Activated CD8-positive, alpha-beta T cell treated with anti-CD3 and anti-CD28 coated beads for 36 hours (primary cell): ENCODE measurements at regions not wholly inside any gene's neighbourhood (a gene's known extent, or its start where the extent isn't known, plus 50 kb on each side); places are given as distances from the start of the nearest gene placed in this dataset.
"Not testable (repeated sequence)": the region's sequence is repeated elsewhere in the genome, so short reads cannot be mapped to it uniquely, and the experiment has no call there.

Source experiments
- ATAC-seq: fragments of 200-7000 bp; cut with Tn5 transposase; one replicate; pipeline ENCODE4 v1.10.0; 2021; ENCODE audit warnings: mild to moderate bottlenecking, moderate library complexity
- CTCF ChIA-PET: fragments of 350-600 bp; sonication (Branson Sonifier 250); formaldehyde crosslinking; loops from one replicate; lab custom pipeline; 2021; ENCODE audit warnings: antibody characterized with exemption; lab: Charles Lee
- POLR2A ChIA-PET: fragments of 350-600 bp; sonication (Branson Sonifier 250); formaldehyde crosslinking; loops from one replicate; lab custom pipeline; 2021; ENCODE audit warnings: antibody characterized with exemption; lab: Charles Lee
- DNase-seq: peaks from one replicate; pipeline ENCODE4 v3.0.0-alpha.2; 2020
- H3K27ac Mint-ChIP-seq: one replicate; pipeline ENCODE4 v1.8.0; 2021; ENCODE audit warnings: mild to moderate bottlenecking, mixed read lengths
- H3K27me3 Mint-ChIP-seq: one replicate; pipeline ENCODE4 v1.8.0; 2021; ENCODE audit warnings: mixed read lengths
- H3K36me3 Mint-ChIP-seq: one replicate; pipeline ENCODE4 v1.8.0; 2021; ENCODE audit warnings: low read depth, mixed read lengths
- H3K4me1 Mint-ChIP-seq: one replicate; pipeline ENCODE4 v1.8.0; 2021; ENCODE audit warnings: low read depth, mixed read lengths
- H3K4me3 Mint-ChIP-seq: one replicate; pipeline ENCODE4 v1.8.0; 2021; ENCODE audit warnings: mild to moderate bottlenecking, moderate library complexity, mixed read lengths
- H3K9me3 Mint-ChIP-seq: one replicate; pipeline ENCODE4 v1.8.0; 2021; ENCODE audit warnings: mixed read lengths
- intact Hi-C: fragments of 100-400 bp; cut with micrococcal nuclease; formaldehyde crosslinking; loops from one replicate; pipeline ENCODE4 v1.10.0; 2022
- TF ChIP-seq, protein P1 (sequence below): fragments of 200-600 bp; IDR thresholded peaks from one replicate; pipeline ENCODE4 v1.8.0; 2022; ENCODE audit warnings: antibody characterized with exemption, mild to moderate bottlenecking

DNA sequence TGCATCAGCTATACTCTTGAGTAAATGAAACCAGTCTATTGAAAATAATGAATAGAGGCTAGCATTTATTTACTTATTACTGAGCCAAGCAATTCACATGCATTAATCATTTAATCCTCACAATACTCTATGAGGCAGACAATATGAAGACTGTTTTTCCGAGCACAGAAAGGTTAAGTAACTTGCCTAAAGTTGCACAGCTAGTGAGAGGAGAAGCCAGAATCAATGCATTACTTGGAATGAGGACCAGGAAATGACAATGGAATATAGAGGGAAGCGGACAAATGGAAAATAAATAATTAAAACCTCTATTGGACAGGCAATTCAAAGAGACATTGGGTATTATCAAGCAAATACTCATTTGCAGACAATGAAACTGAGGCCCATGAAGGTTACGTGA lies 207.6 kb upstream of the PRKCQ start:
- Mint-ChIP-seq H3K4me1 (no peaks in the 10 kb centered on the region), H3K27me3 (peaks cover 10% of the 10 kb centered on the region), H3K4me3 (no peak overlapping the region), H3K36me3 (no peaks in the 10 kb centered on the region), H3K9me3 (no peaks in the 10 kb centered on the region), H3K27ac (no peak overlapping the region)
- intact Hi-C loops, result no loop called here
- DNase-seq (no peak), ATAC-seq (no peak)
- TF ChIP-seq, protein P1, sequence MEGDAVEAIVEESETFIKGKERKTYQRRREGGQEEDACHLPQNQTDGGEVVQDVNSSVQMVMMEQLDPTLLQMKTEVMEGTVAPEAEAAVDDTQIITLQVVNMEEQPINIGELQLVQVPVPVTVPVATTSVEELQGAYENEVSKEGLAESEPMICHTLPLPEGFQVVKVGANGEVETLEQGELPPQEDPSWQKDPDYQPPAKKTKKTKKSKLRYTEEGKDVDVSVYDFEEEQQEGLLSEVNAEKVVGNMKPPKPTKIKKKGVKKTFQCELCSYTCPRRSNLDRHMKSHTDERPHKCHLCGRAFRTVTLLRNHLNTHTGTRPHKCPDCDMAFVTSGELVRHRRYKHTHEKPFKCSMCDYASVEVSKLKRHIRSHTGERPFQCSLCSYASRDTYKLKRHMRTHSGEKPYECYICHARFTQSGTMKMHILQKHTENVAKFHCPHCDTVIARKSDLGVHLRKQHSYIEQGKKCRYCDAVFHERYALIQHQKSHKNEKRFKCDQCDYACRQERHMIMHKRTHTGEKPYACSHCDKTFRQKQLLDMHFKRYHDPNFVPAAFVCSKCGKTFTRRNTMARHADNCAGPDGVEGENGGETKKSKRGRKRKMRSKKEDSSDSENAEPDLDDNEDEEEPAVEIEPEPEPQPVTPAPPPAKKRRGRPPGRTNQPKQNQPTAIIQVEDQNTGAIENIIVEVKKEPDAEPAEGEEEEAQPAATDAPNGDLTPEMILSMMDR, result no peak
- POLR2A ChIA-PET, result no interaction called here
- CTCF ChIA-PET, result interaction anchor here (1.4 kb wide), 1 partner anchor 15 kb away, joined by 3 read pairs; no protein-coding TSS in a partner anchor

DNA sequence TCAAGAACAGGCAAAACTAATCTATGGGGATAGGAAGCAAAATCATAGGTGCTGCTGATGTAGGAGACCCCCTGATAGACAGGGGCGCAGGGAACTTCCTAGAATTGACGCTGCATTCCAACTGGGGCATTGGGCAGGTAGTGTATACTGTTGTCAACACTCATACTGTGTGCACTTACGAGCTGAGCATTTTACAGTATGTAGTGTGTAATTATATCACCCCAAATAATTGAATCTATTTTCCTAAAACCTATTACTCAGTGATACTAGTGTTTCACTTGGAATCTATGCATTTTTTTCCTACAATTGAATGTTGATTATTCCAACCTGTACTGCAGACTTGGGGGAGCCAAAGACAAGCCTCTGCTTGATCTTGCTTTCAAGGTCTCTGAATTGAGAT lies 207.0 kb upstream of the PRKCQ start:
- intact Hi-C loops, result no loop called here
- no peak for ATAC-seq
- ChIA-PET POLR2A (no interaction called here), CTCF (interaction anchor here (0.6 to 1.4 kb wide), 2 partner anchors 16 to 85 kb away, joined by 3 read pairs; no protein-coding TSS in a partner anchor)
- Mint-ChIP-seq H3K27ac (no peak overlapping the region), H3K27me3 (peaks cover 11% of the 10 kb centered on the region), H3K9me3 (no peaks in the 10 kb centered on the region), H3K4me1 (no peaks in the 10 kb centered on the region), H3K4me3 (no peak overlapping the region), H3K36me3 (no peaks in the 10 kb centered on the region)
- no peak for DNase-seq
- TF ChIP-seq, protein P1, result no peak

DNA sequence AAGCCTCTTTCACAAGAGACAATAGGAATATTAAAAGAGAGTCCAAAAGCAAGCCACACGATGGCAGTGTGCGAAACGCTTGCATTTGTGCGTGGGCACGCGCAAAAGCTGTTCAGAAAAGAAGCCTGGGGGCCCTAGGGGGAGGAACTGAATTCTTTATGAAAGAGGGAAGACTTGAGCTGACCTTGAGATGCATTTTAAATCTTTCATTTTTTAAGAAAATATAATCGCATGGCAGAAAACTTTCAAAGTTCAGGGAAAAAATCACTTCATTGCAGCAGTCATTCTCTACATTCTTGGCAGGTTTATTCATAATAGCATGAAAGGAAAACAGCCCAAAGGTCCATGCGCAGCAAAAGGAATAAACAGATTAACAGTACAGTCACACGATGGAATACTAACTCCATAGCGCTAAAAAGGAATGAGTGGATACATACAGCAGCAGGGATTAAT lies 206.5 kb upstream of the PRKCQ start:
- ChIA-PET POLR2A (no interaction called here), CTCF (interaction anchor here (0.6 to 1.4 kb wide), 3 partner anchors 15 to 86 kb away, joined by 3 read pairs; no protein-coding TSS in a partner anchor)
- H3K4me3 Mint-ChIP-seq, result no peak overlapping the region
- DNase-seq, result no peak
- no peak overlapping the region for H3K27ac Mint-ChIP-seq
- no peaks in the 10 kb centered on the region for H3K9me3 Mint-ChIP-seq
- H3K4me1 Mint-ChIP-seq, result no peaks in the 10 kb centered on the region
- H3K36me3 Mint-ChIP-seq, result no peaks in the 10 kb centered on the region
- TF ChIP-seq, protein P1, result no peak
- peaks cover 14% of the 10 kb centered on the region for H3K27me3 Mint-ChIP-seq
- intact Hi-C loops, result no loop called here
- ATAC-seq, result no peak

DNA sequence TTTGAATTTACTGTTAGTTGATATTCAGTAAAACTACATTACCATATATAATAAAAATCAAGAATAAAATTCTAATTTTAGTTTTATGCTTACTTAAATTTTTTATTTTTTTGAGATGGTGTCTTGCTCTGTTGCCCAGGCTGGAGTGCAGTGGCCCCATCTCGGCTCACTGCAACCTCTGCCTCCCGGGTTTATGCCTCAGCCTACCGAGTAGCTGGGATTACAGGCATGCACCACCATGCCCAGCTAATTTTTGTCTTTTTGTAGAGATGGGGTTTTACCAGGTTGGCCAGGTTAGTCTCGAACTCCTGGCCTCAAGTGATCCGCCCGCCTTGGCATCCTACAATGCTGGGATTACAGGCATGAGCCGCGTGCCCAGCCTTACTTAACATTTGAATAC lies 204.4 kb upstream of the PRKCQ start:
- H3K27ac Mint-ChIP-seq, CTCF ChIA-PET, H3K9me3 Mint-ChIP-seq, H3K4me3 Mint-ChIP-seq, H3K36me3 Mint-ChIP-seq, POLR2A ChIA-PET, H3K4me1 Mint-ChIP-seq, ATAC-seq, DNase-seq, intact Hi-C loops: not testable (repeated sequence)
- peaks cover 16% of the 10 kb centered on the region for H3K27me3 Mint-ChIP-seq

DNA sequence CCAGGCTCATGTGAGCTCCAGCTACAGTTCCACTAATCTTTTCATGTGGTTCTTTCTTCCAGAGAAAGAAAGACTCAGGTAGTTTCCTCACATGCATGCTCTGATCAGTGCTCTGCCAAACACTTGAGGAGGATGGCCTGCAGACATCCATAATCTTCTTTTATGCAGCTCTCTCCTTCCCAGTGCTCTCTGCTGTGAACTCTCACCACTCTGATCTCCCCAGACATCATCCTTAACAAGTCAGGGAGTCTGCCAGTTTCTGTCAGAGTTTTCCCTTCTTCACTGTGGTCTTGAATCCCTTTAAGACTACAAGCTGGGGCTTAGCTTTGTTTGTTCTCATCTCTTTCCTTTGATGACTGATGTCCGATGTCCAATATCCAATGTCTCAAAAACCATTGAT lies 203.4 kb upstream of the PRKCQ start:
- Mint-ChIP-seq H3K9me3 (no peaks in the 10 kb centered on the region), H3K4me1 (no peaks in the 10 kb centered on the region), H3K36me3 (no peaks in the 10 kb centered on the region), H3K27me3 (peaks cover 14% of the 10 kb centered on the region), H3K27ac (no peak overlapping the region), H3K4me3 (no peak overlapping the region)
- intact Hi-C loops, result no loop called here
- POLR2A ChIA-PET, result no interaction called here
- DNase-seq (no peak), ATAC-seq (no peak)
- CTCF ChIA-PET, result no interaction called here
- TF ChIP-seq, protein P1, result no peak
